Stromal cell of bone marrow (primary cell): ENCODE measurements at regions not wholly inside any gene's neighbourhood (a gene's known extent, or its start where the extent isn't known, plus 50 kb on each side); places are given as distances from the start of the nearest gene placed in this dataset.
"Not testable (repeated sequence)": the region's sequence is repeated elsewhere in the genome, so short reads cannot be mapped to it uniquely, and the experiment has no call there.

Experiments used
- DNase-seq: peaks from one replicate; pipeline ENCODE4 v3.0.0-alpha.2; 2012; ENCODE audit warnings: low read depth

DNA sequence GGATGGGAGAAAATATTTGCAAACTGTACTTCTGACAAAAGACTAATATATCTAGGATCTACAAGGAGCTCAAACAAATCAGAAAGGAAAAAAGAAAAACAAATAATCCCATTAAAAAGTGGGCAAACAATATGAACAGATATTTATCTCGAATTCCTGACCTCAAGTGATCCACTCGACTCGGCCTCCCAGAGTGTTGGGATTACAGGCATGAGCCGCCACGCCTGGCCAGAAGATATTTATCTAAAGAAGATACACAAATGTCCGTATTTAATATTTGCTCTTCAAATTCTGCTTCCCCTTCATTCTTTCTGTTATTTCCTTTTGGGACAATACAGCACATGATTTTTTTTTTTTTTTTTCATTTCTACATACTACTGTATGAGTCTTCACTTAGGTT, 151.7 kb upstream of the GRM7 start:
- no peak for DNase-seq

DNA sequence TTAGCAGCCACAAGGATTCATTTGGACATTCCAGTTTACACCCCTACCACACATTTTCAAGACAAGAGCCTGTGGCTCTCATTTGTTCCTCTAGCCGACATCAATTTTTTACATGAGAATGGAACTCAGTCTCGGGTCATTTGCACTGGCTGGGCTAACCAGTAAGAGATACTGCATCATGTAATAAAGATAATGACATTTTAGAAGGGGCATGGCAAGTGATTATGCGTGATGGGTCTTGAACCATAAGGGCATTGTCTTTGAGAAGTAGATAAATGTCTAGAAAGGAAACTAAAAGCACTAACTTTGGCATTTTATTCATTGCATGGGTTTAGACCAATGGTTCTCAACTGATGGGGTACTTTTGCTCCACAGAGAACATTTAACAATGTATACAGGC, 146.0 kb upstream of the GRM7 start:
- no peak for DNase-seq

DNA sequence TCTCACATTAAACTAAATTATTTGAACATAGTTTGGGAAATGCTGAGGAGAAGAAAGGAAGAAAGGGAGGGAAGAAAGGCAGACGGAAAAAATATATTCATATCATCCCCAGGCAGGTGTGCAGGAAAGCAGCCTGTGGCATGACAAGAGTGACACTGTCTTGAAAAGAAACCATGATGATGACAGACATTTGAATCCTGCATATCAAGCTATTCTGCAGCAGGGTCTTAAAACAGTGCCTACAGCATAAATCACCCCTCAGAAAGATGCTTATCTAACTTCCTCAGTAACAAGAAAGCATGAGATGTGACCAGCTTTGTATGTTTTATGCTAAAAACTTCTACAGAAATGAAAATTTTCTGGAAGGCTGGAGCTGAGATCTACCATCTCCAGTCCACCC, 144.5 kb upstream of the GRM7 start:
- DNase-seq: no peak

DNA sequence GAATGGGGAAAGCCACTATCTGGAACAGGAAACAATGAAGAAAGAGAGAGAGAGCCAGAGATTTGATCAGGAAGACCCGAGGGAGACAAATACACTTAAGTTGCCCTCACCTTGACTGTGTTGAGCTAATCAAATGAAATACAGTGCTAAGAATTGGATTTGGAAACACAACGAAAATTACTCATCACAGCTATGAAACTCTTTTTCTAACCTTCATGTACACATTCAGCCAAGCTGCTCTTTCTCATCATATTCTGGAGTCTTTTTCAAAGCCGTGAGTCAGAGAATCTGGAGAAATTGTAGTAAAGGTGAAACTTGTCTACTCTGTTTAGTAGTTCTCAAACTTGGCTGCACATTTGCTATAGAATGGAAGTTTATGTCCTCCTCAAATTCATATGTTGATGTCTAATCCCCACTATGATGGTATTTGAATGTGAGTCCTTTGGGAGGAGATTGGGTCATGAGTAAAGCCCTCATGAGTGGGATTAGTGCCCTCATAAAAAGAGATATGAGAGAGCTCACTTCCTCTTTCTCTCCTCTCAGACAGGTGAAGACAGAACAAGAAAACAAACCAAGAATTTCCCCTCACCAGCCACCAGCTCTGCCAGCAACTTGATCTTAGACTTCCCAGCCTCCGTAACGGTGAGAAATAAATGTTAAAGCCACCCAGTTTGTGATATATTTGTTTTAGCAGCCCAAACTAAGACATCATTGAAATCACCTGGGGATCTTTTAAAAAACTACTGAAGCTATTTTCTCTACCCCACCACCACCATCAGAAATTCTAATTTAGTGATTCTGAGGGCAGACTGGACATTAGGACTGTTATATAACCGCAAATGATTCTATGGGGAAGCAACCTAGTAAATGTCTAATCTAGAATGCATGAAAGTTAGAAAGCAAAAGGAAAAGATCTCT, 143.6 kb upstream of the GRM7 start:
- no peak for DNase-seq

DNA sequence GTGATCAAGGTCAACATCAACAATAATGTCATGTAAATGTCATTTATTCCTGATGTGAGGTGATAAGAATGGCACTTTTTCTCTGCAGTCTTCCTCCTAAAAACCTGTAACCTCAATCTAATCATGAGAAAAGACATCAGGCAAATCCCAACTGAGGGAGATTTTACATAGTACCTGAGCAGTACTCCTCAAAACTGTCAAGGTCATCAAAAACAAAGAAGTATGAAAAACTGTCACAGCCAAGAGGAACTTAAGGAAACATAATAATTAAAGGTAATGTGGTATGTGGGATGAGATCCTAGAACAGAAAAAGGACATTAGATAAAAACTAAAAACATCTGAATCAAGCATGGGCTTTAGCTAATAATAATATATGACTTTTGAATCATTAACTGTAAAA, 140.9 kb upstream of the GRM7 start:
- DNase-seq: no peak

DNA sequence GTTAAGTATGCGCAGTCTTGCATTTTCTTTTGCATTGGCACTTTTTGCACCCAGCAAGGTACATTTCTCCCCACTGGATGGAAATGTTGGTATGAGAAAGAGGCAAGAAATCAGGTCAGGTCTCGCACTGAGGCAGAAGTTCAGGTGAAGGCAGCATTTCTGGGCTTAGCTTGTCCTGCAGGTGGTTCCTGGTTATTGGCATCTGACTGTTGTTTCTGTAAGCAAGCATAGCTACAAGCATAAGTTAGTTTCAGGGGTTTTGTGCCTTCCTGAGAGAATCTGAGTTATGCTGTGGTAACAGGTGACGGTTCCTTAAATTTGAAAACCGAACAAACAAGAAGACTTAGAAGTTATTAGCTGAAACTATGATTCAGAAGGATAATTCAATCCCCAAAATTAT, 139.4 kb upstream of the GRM7 start:
- DNase-seq: no peak

DNA sequence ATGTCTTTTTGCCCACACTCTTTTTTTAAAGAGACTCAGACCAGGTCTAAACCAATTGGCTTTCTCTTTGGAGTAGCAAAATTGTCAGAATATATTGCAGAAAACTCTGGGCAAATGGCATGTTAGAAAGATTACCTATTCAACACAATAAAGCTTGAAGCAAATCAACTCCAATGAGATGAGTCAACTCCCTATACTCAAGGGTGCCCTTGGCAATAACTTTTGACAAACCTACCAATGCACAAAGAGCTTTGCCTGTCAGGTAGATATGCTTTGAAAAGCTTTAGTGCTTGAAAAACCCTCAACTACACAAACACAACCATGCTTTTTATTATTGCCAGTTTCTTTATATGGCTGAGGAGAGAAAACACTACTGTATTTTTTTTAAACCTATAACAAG, 137.7 kb upstream of the GRM7 start:
- DNase-seq: no peak

DNA sequence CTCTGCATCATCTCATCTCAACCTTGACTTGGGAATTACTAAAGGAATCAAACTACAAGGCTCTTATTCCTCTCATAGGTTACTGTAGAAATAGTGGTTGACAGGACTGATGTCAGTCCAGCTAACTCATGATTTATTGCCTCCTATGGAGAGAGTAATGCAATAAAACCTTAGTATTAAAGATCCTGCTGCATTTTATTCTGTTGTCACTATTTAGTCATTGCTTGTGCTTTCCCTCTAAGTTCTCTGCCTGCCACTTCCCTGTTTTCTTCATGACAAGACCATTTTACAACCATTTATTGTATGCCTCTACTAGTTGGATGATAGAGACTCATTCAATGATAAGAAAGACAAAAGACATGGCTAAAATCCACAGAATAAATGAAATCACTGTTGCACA, 134.1 kb upstream of the GRM7 start:
- no peak for DNase-seq

DNA sequence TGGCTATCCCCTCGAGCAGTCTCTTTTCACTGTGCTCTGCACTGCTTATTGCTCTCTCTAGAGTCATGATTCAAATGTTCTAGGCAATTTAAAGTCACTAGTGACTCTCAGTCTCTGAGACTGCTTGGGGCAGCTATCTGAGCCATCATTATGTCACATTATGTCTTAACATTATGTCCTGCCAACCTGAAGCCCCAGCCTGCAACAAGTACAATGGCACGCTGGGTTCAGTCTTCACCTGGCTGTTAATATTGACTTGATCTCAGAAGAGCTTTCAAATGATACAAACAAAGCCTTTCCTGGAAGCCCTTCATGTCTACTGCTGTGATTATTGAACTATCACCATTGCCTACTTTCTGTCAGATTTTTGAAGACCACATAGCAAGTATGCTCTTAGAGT, 128.1 kb upstream of the GRM7 start:
- no peak for DNase-seq

DNA sequence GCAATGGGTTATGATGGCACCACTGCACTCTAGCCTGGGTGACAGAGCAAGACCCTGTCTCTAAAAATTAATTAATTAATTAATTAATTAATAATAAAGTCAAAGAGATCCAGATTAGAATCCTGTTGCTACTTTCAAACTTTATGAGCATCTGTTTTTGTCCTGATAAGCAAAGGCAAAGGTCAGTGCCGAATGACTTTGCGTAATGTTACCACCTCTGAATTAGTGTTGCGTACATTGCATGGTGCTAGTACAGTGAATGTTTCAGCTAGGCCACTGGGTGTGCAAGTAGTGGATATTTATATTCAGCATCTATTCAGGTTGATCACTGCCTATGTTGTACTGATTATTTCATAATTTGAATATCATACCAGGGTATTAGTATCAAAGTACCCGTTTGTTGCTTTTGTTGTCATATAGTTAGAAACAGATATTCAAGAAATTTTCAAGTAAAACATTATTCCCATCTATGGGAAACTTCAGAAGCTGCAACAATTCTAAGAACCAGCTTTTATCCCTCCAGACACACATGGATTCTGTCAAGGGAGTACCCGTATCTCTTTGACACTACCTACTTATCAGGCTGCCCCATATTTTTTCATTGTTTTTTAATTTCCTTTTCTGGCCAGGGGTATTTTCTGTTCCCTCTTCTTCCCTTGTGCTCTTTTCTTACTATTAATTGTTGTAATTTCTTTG, 127.1 kb upstream of the GRM7 start:
- no peak for DNase-seq

DNA sequence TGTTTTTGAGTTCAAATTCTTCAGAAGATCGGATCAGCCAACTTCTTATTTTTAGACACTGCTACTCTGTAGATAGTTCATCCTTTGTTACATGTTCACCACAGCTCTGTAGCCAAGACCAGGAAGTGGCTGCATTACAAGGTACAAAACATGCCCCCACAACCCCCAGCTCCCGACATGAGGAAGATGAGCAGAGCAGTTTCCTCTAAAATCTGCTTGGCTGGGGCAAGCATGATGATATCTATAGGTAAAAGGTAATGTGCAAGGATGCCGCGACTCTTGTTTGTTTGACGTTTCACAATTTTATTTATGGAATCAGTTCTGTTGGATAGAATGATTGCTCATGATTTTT, 126.5 kb upstream of the GRM7 start:
- DNase-seq: no peak

DNA sequence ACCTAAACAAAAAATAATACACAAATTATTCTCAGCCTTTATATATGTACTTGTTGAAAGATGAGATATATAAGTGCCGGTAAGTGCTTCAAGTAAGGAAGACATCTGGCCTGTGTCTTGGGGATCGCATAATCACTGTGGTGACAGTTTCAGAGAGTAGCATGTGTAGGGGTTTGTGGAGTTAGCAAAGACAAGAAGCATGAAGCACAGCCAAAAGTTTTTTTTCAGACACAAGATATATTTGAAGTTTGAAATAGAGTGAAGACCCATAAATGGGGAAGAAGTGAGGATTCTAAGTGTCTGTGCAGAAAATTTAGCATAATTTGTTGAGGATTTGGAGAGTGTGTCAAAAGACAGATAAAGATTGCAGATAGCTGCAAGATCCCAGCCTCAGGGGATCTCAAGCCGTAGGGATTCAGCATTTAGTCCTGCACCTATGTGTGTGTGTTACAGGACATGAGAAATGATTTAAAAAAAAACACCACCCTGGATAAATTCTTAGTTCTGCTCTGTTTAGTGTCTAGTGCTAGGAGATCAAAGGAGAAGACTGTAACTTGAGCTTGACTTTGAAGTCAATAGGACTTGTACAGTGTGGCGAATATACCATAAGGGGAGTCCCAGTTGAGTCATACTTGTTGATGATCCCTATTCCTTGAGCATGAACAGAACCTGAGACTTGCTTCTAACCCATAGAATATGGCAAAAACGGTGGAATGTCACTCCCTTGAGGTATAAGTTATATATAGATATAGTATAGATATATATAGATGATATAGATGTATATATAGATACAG, 123.9 kb upstream of the GRM7 start:
- no peak for DNase-seq

DNA sequence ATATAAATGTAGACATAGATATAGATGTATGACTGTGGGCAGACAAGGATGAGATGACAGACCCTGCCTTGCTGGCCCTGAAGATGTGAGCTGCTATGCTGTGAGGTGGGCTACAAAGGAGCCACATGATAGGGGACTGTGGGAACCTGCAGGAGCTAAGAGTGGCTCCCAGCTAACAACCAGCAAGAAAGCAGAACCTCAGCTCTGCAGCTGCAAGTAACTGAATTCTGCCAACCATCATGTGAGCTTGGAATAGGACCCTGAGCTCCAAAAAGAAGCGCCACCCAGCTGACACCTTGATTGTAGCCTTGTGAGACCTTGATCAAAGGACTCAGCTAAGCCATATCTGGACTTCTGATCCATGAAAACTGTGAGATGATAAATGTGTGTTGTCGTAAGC, 123.3 kb upstream of the GRM7 start:
- DNase-seq: no peak

DNA sequence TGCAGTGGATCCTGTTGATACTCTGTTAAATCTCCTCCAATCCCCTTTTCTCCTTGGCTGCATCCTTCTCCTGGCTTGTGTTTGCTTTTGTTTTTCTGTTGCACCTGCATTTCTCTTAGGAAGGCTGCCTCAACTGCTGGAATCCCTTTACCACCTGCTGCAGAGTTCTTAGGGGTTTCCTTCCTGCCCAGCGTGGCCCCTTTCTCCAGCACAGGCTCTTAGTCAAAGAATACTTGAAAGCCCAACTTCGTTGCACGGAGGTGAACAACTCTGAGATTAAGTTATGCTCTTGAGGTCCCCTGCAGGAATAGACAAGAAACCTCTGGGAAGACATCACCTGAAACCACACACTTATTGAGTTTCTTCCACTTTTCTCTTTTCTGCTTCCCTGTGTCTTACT, 121.6 kb upstream of the GRM7 start:
- no peak for DNase-seq

DNA sequence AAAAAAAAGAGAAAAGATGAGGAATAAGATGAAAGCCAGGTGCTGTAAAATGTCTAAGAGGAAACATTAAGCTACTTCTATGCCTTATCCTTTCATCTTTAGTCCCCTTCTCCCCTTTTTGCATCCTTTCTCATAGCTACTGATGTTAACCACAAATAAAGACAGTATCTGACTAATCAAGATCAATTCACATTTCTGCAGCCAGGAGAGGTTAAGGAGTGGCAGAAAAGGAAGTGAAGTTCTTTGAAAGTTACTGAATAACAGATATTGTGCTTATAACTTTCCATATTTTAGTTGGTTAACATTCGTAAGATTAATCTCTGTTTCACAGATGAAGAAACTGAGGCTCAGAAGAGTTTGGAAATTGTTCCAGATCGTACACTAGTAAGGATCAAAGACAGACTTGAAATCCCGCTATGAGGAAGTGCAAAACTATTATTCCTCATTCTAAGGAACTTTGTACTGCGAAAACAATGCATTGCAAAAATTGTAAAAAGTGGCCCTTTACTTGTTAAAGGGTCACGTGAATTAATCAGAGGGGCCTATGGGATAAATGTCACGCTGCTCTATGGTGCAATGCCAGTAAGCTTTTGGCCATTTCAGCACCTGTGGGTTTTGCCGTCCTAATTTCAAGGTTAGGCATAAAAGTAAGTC, 117.7 kb upstream of the GRM7 start:
- DNase-seq: no peak

DNA sequence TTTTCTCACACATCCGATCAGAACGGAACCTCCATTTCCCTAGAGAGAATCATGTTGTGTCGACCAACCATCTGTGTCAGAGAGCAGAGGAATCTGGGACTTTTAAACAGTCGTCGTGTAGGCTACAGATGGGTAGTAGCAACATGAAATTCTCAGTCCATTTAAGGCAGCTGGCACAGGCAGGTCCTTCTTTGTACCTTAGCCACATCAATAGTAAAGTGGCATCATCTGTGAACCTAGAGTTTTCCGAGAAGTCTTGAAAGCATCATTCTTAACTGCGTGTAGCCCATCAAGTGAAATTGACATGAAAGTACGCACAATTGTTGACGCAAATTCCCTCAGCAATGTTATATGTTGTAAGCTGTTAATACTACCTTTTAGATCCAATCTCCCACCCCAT, 114.5 kb upstream of the GRM7 start:
- DNase-seq: no peak

DNA sequence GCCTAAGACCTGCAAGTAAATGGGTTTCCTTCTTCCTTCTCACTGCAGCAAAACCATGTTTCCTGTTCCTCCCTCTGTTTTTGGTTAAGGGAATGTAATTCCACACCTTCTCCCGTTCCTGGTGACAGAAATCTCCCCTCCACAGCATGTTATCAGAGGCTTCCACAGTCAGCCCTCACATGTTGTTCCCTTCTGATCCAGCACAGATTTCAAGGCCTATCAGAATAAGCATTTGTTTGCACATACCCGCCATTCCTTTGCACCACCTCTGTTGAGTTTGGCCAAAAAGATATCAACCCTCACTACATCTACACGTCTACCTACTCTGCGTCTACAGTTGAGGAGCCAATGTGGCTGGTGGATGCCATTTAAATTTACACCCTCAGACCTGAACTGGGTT, 113.9 kb upstream of the GRM7 start:
- DNase-seq: no peak

DNA sequence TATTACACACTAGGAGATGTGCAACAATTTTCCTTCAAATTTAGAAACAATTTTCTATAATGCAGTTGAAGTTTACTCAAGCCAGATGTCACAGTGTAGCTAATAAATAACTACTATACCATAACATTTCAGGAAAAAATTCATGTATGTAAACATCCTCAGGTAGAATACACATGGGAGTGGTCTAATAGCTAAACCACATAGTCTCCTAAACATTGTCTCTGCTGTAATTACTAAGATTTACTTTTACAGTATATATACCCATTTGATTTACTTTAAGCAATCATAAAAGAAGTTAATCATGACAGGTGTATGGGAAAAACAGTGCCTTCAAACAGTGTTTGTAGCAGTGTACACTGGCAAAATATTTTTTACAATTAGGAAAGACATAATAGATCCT, 110.1 kb upstream of the GRM7 start:
- no peak for DNase-seq

DNA sequence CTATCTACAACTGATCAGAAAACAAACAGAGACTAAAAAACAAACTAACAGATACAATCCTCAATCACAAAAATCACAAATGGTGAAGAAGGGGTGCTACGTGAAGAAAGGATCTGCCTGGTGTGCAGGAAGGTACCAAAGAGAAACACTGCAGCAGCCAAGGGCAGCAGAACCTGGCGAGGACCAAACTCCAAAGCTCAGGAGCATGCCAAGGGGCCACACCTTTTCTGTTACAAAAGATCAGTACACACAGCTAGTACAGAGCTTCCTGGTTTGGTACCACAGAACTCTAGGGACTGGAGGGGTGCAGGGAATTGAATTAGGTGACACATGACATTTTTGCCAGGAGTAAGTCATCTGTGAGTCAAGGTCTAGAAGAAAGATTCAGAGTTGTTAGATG, 107.4 kb upstream of the GRM7 start:
- no peak for DNase-seq

DNA sequence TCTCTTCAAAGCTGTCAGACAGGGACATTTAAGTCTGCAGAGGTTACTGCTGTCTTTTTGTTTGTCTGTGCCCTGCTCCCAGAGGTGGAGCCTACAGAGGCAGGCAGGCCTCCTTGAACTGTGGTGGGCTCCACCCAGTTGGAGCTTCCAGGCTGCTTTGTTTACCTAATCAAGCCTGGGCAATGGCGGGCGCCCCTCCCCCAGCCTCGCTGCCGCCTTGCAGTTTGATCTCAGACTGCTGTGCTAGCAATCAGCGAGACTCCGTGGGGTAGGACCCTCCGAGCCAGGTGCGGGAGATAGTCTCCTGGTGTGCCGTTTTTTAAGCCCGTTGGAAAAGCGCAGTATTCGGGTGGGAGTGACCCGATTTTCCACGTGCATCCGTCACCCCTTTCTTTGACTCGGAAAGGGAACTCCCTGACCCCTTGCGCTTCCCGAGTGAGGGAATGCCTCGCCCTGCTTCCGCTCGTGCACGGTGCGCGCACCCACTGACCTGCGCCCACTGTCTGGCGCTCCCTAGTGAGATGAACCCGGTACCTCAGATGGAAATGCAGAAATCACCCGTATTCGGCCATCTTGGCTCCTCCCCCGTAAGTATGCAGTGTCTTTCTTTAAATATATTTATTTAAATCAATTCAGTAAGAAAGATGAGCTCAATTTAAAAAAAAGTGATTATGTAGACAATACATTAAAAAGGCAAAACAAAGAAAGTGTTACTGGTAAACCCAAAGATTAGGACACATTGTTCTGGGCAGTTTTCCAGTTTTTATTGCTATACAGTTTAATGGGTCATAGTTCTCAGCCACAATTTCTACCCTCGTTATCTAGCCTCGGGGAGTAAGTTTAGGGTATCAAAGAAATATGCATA, 91.2 kb upstream of the GRM7 start:
- DNase-seq: not testable (repeated sequence)

DNA sequence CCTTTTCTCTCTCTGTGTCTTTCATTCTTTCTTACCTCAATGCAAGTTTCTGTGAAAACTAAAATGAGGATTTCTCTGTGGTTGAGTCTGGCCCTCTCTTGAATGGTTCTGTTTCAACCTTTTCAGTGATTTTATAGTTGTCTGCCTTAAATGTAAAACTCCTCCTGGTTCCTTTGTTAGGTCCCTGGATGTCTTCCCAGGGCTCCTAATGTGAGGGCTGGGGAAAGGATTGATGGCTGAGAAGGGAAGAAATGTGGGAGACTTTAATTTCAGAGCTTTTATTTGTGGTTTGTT, 90.6 kb upstream of the GRM7 start:
- DNase-seq: no peak

DNA sequence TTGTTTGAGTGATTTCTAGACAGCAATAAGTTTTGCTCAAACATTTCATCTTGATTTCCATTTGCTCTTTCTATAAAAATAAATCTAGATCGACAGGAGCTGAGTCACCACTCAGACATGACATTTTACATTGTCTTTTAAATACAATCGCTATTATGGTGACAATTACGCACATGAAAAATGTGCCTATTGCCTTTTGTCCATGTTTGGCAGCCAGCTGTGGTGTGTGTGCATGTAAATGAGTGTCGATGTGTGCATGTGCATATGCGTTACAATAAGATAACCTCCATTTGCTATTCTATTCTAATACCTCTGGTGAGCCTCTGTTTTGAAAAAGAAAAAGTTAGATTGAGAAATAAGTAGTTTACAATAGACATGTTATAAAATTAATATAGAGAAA, 89.7 kb upstream of the GRM7 start:
- no peak for DNase-seq
